ENCODE measurements at regions not wholly inside any gene's neighbourhood (a gene's known extent, or its start where the extent isn't known, plus 50 kb on each side); places are given as distances from the start of the nearest gene placed in this dataset.

DNA sequence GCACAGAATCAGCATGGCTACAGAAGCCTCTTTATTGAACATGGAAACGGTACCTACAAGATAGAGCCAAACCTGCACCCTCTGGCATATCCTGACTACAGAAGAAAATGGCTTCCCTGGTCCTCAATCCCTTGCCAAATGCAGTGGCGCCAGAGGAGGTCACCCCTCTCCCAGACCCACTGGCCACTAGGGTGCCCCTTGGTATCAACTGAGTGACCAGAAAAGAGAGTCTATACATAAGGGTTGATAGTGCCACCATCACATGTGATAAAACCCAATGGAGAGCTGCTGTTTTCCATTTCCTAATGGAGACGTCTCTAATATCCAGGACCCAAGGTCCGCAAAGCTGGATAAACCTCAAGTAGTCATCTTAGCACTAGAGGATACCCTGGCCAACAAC lies 52.7 kb upstream of the ALK start:
- Histone ChIP-seq H3K9me3 (ENCODE audit: control insufficient read depth, low read length) (no peaks in the 10 kb centered on the region), H3K4me1 (ENCODE audit: control insufficient read depth, insufficient read depth, low read length) (no peaks in the 10 kb centered on the region), H3K9ac (ENCODE audit: low read length) (no peak overlapping the region), H3K27me3 (replicated peaks; ENCODE audit: control insufficient read depth, insufficient read depth, low read length) (peaks cover 51% of the 10 kb centered on the region), H3K36me3 (ENCODE audit: control insufficient read depth, insufficient read depth, low read length, severe bottlenecking) (no peaks in the 10 kb centered on the region), H3K4me3 (ENCODE audit: low read length) (no peak overlapping the region)
- no peak for DNase-seq (ENCODE audit: low read depth)

DNA sequence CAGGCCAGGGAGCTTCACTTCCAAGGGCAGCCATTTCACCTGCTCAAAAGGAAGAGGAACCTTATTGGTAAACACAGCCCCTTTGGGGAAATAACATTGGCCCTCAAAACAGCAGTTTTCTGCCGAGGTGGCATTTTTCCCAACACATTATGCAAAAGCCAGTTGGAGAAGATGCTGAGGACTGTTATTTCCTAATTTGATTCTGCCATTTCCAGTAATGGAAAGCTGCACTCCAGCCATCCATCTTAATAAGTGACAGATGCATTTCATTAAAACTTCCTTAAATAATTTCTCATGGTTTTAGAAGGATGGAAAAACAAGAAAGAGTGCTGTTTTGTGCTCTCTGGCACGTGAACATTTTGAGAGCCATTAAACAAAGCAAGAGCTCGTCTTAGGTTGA lies 55.9 kb upstream of the ALK start:
- Histone ChIP-seq H3K9ac (ENCODE audit: low read length) (no peak overlapping the region), H3K4me1 (ENCODE audit: control insufficient read depth, insufficient read depth, low read length) (no peaks in the 10 kb centered on the region), H3K4me3 (ENCODE audit: low read length) (no peak overlapping the region), H3K9me3 (ENCODE audit: control insufficient read depth, low read length) (no peaks in the 10 kb centered on the region), H3K27me3 (replicated peaks; ENCODE audit: control insufficient read depth, insufficient read depth, low read length) (peaks cover 52% of the 10 kb centered on the region), H3K36me3 (ENCODE audit: control insufficient read depth, insufficient read depth, low read length, severe bottlenecking) (no peaks in the 10 kb centered on the region)
- DNase-seq (ENCODE audit: low read depth), result no peak

- H3K27me3 ChIP-seq (replicated peaks; ENCODE audit: control insufficient read depth, insufficient read depth, low read length), result peaks cover 51% of the 10 kb centered on the region
- no peaks in the 10 kb centered on the region for H3K9me3 ChIP-seq (ENCODE audit: control insufficient read depth, low read length)
- H3K4me1 ChIP-seq (ENCODE audit: control insufficient read depth, insufficient read depth, low read length), result no peaks in the 10 kb centered on the region
- no peaks in the 10 kb centered on the region for H3K36me3 ChIP-seq (ENCODE audit: control insufficient read depth, insufficient read depth, low read length, severe bottlenecking)
- H3K9ac ChIP-seq (ENCODE audit: low read length), result no peak overlapping the region
- H3K4me3 ChIP-seq (ENCODE audit: low read length), result no peak overlapping the region
- DNase-seq (ENCODE audit: low read depth), result no peak
Measured at GRCh38 chr2:29981402-29981801, 60.0 kb upstream of the ALK start.

DNA sequence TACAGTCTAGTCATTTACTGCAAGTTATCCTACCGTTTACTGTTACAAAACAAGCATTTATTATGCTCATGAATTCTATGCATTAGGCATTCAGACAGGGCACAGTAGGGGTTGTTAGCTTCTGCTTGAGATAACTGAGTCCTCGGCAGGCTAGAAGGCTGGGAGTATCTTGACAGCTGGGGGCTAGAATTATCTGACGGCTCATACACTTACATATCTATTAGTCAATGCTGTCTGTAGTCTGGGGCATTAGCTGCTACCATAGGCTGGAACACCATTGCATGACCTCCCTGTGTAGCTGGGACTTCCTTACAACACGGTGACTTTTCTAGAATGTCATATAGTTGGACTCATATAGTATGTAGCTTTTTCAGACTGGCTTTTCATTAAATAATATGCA lies 61.9 kb upstream of the ALK start:
- no peak for DNase-seq (ENCODE audit: low read depth)
- no peak overlapping the region for H3K9ac ChIP-seq (ENCODE audit: low read length)
- H3K9me3 ChIP-seq (ENCODE audit: control insufficient read depth, low read length), result no peaks in the 10 kb centered on the region
- H3K27me3 ChIP-seq (replicated peaks; ENCODE audit: control insufficient read depth, insufficient read depth, low read length), result peaks cover 69% of the 10 kb centered on the region
- no peaks in the 10 kb centered on the region for H3K36me3 ChIP-seq (ENCODE audit: control insufficient read depth, insufficient read depth, low read length, severe bottlenecking)
- no peaks in the 10 kb centered on the region for H3K4me1 ChIP-seq (ENCODE audit: control insufficient read depth, insufficient read depth, low read length)
- no peak overlapping the region for H3K4me3 ChIP-seq (ENCODE audit: low read length)

DNA sequence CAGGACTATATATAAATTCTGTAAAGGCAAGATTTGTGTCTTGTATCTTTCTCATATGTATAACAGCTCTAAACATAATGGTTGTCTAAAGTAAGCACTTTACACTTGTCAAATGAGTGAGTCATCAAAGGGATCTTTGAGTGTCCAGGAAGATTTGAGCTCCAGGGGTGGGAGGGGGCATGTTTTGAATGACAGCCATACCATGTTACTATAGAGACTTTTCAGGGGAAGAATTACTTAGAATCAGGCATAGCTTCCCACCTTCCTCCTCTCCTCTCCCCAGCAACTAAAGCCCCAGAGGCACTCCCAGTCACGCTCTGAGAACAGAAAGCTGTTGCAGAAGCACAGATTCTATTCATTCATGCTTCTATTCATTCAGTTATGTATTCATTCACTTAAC lies 65.8 kb upstream of the ALK start:
- no peak for DNase-seq (ENCODE audit: low read depth)
- H3K4me1 ChIP-seq (ENCODE audit: control insufficient read depth, insufficient read depth, low read length), result no peaks in the 10 kb centered on the region
- H3K9ac ChIP-seq (ENCODE audit: low read length), result no peak overlapping the region
- H3K4me3 ChIP-seq (ENCODE audit: low read length), result no peak overlapping the region
- H3K36me3 ChIP-seq (ENCODE audit: control insufficient read depth, insufficient read depth, low read length, severe bottlenecking), result no peaks in the 10 kb centered on the region
- H3K9me3 ChIP-seq (ENCODE audit: control insufficient read depth, low read length), result no peaks in the 10 kb centered on the region
- peaks cover 58% of the 10 kb centered on the region for H3K27me3 ChIP-seq (replicated peaks; ENCODE audit: control insufficient read depth, insufficient read depth, low read length)

DNA sequence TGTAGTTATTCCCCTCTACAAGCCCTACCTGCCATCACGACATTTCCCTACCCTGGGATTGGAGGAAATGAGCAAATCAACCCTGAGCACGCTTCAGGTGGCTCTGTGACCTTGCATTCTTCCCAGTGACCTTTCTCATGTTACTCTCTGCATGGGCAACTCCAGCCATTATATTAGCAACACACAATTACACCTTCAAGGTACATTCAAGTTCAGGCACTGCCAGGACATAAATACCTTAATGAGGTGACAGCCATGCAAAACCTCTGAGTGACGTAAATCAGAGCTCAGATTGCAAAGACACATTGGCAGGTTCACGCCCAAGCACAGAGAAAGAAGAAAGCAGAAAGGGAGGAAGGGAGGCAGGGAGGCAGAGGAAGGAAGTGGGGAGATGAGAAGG lies 68.7 kb upstream of the ALK start:
- no peak for DNase-seq (ENCODE audit: low read depth)
- Histone ChIP-seq H3K4me1 (ENCODE audit: control insufficient read depth, insufficient read depth, low read length) (no peaks in the 10 kb centered on the region), H3K9ac (ENCODE audit: low read length) (no peak overlapping the region), H3K4me3 (ENCODE audit: low read length) (no peak overlapping the region), H3K9me3 (ENCODE audit: control insufficient read depth, low read length) (no peaks in the 10 kb centered on the region), H3K36me3 (ENCODE audit: control insufficient read depth, insufficient read depth, low read length, severe bottlenecking) (no peaks in the 10 kb centered on the region), H3K27me3 (replicated peaks; ENCODE audit: control insufficient read depth, insufficient read depth, low read length) (peaks cover 57% of the 10 kb centered on the region)

- DNase-seq (ENCODE audit: low read depth), result no peak
- H3K9ac ChIP-seq (ENCODE audit: low read length), result no peak overlapping the region
- no peak overlapping the region for H3K4me3 ChIP-seq (ENCODE audit: low read length)
- H3K27me3 ChIP-seq (replicated peaks; ENCODE audit: control insufficient read depth, insufficient read depth, low read length), result peaks cover 58% of the 10 kb centered on the region
- H3K9me3 ChIP-seq (ENCODE audit: control insufficient read depth, low read length), result no peaks in the 10 kb centered on the region
- H3K4me1 ChIP-seq (ENCODE audit: control insufficient read depth, insufficient read depth, low read length), result no peaks in the 10 kb centered on the region
- H3K36me3 ChIP-seq (ENCODE audit: control insufficient read depth, insufficient read depth, low read length, severe bottlenecking), result no peaks in the 10 kb centered on the region
Measured at GRCh38 chr2:29991086-29991485, 69.7 kb upstream of the ALK start.

GRCh38 chr2:29995241-29995640 lies 73.9 kb upstream of the ALK start:
- DNase-seq (ENCODE audit: low read depth), result no peak
- no peaks in the 10 kb centered on the region for H3K36me3 ChIP-seq (ENCODE audit: control insufficient read depth, insufficient read depth, low read length, severe bottlenecking)
- H3K9ac ChIP-seq (ENCODE audit: low read length), result no peak overlapping the region
- H3K4me3 ChIP-seq (ENCODE audit: low read length), result no peak overlapping the region
- H3K4me1 ChIP-seq (ENCODE audit: control insufficient read depth, insufficient read depth, low read length), result no peaks in the 10 kb centered on the region
- peaks cover 7% of the 10 kb centered on the region for H3K9me3 ChIP-seq (ENCODE audit: control insufficient read depth, low read length)
- H3K27me3 ChIP-seq (replicated peaks; ENCODE audit: control insufficient read depth, insufficient read depth, low read length), result peaks cover 30% of the 10 kb centered on the region

GRCh38 chr2:30003128-30003527 lies 81.7 kb upstream of the ALK start:
- peaks cover 3% of the 10 kb centered on the region for H3K27me3 ChIP-seq (replicated peaks; ENCODE audit: control insufficient read depth, insufficient read depth, low read length)
- H3K36me3 ChIP-seq (ENCODE audit: control insufficient read depth, insufficient read depth, low read length, severe bottlenecking), result no peaks in the 10 kb centered on the region
- H3K9me3 ChIP-seq (ENCODE audit: control insufficient read depth, low read length), result peaks cover 7% of the 10 kb centered on the region

DNA sequence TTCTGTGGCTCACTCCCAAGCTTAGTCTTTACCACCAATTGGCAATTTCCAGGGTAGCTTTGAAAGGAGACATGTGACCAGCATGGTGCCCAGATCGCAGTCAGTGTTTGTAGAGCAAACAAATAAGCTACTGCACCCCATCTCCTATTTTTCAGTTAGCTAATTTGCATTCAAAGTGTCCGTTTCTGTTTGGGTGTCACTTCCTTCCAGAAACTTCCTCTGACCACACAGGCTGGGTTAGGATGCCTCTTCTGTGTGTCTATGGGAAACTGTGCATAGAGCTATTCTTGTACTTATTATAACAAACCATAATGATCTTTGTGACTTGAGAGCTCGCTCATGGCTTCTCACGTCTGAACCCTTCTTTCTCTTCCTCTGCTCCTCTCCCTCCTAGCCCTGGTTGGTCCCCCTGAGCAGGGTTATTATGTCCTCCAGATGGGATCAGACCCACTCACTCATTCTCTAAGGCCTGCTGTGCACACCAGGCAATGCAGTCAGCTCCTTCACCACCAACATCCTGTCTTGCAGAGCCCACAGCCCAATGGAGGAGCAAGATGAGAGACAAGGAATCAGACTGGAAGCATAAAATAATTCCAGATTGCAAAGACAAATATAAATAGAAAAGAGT lies 101.2 kb upstream of the ALK start:
- Histone ChIP-seq H3K4me1 (ENCODE audit: control insufficient read depth, insufficient read depth, low read length) (peaks cover 6% of the 10 kb centered on the region), H3K4me3 (ENCODE audit: low read length) (no peak overlapping the region), H3K9me3 (ENCODE audit: control insufficient read depth, low read length) (no peaks in the 10 kb centered on the region), H3K27me3 (replicated peaks; ENCODE audit: control insufficient read depth, insufficient read depth, low read length) (peaks cover 23% of the 10 kb centered on the region), H3K9ac (ENCODE audit: low read length) (no peak overlapping the region), H3K36me3 (ENCODE audit: control insufficient read depth, insufficient read depth, low read length, severe bottlenecking) (no peaks in the 10 kb centered on the region)
- DNase-seq (ENCODE audit: low read depth), result no peak

More at GRCh38 chr2:30003128-30003527, 81.7 kb upstream of the ALK start:
- DNase-seq (ENCODE audit: low read depth), result no peak
- no peak overlapping the region for H3K9ac ChIP-seq (ENCODE audit: low read length)
- H3K4me3 ChIP-seq (ENCODE audit: low read length), result no peak overlapping the region
- no peaks in the 10 kb centered on the region for H3K4me1 ChIP-seq (ENCODE audit: control insufficient read depth, insufficient read depth, low read length)

DNA sequence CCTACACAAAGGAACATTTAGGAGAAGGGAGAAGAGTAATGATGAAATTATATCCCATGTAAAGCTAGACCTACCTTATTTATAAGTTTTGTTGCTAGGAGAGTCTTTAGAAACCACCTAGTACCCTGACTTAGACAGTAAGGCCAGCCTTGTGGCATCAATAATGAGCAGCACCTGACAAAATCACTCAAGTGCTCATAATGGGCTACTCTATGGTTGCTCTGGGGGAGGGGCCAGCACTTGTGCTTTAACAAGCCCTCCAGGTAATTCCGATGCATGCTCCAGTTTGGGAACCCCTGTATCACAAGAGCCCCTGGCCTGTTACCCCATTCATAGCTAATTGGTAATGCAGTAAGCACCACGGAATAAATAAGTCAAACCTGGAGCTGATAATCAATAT lies 102.9 kb upstream of the ALK start:
- Histone ChIP-seq H3K4me1 (ENCODE audit: control insufficient read depth, insufficient read depth, low read length) (peaks cover 6% of the 10 kb centered on the region), H3K36me3 (ENCODE audit: control insufficient read depth, insufficient read depth, low read length, severe bottlenecking) (no peaks in the 10 kb centered on the region), H3K4me3 (ENCODE audit: low read length) (no peak overlapping the region), H3K9me3 (ENCODE audit: control insufficient read depth, low read length) (no peaks in the 10 kb centered on the region), H3K27me3 (replicated peaks; ENCODE audit: control insufficient read depth, insufficient read depth, low read length) (peaks cover 28% of the 10 kb centered on the region), H3K9ac (ENCODE audit: low read length) (no peak overlapping the region)
- no peak for DNase-seq (ENCODE audit: low read depth)

Data from adipocyte (in vitro differentiated cells).